Esophagus muscularis mucosa (tissue), 4 donors: ENCODE measurements at regions not wholly inside any gene's neighbourhood (a gene's known extent, or its start where the extent isn't known, plus 50 kb on each side); places are given as distances from the start of the nearest gene placed in this dataset.

Experiments
- DNase-seq: peaks from one replicate; pipeline ENCODE4 v3.0.0-alpha.2; 2017; ENCODE audit errors: extremely low spot score
- H3K27ac ChIP-seq, 4 donors: fragments of 200-600 bp; sonication (generic); replicated peaks in 1 of 4; 1 replicate in 3 of 4; 2 replicates in 1 of 4; pipeline ENCODE4 v1.5.1; 2016 to 2019; ENCODE audit warnings: mild to moderate bottlenecking in 1 of 4
- H3K27me3 ChIP-seq, 4 donors: fragments of 200-600 bp; sonication (generic); one replicate each; pipeline versions ENCODE4 v1.5.1 to v1.6.0; 2016 to 2019
- H3K36me3 ChIP-seq, 4 donors: fragments of 200-600 bp; sonication (generic); one replicate each; pipeline ENCODE4 v1.5.1; 2016 to 2019
- H3K4me1 ChIP-seq, 4 donors: fragments of 200-600 bp; sonication (generic); one replicate each; pipeline ENCODE4 v1.5.1; 2016 to 2019
- H3K4me3 ChIP-seq, 4 donors: fragments of 200-600 bp; sonication (generic); 1 replicate in 2 of 4; 2 replicates in 2 of 4; pipeline ENCODE4 v1.5.1; 2016 to 2019; ENCODE audit warnings: mild to moderate bottlenecking in 4 of 4, moderate library complexity in 1 of 4
- H3K9me3 ChIP-seq, 4 donors: fragments of 200-600 bp; sonication (generic); 1 replicate in 3 of 4; 2 replicates in 1 of 4; pipeline ENCODE4 v1.5.1; 2016 to 2019
- CTCF ChIP-seq, 3 experiments: fragments of 200-600 bp in 2 of 3; fragments of 450-650 bp in 1 of 3; sonication (generic) in 2 of 3; IDR thresholded peaks; one replicate each; pipeline ENCODE4 v1.5.1; 2017 to 2019; ENCODE audit warnings: antibody characterized with exemption in 3 of 3, mild to moderate bottlenecking in 2 of 3, moderate library complexity in 1 of 3
- EP300 ChIP-seq: sonication (generic); formaldehyde crosslinking; IDR thresholded peaks from one replicate; pipeline ENCODE4 v1.6.1; 2017; ENCODE audit warnings: antibody characterized with exemption
- POLR2A ChIP-seq: fragments of 450-650 bp; IDR thresholded peaks from one replicate; pipeline ENCODE4 v1.6.1; 2017; ENCODE audit warnings: antibody characterized with exemption, moderate library complexity, mild to moderate bottlenecking, low read depth
- POLR2AphosphoS5 ChIP-seq, 2 donors: sonication (generic); formaldehyde crosslinking; IDR thresholded peaks; one replicate each; pipeline ENCODE4 v1.6.1; 2017; ENCODE audit warnings: antibody characterized with exemption in 2 of 2
- WGBS: methylation state at CpG from one replicate; pipeline ENCODE4 v1.1.5; 2018; 5-methylcytosine and 5-hydroxymethylcytosine counted together
- intact Hi-C: fragments of 100-400 bp; cut with DNase I; formaldehyde crosslinking; loops from one replicate; pipeline ENCODE4 v1.15.1; 2023

GRCh38 chr2:176531608-176532007 lies 262.4 kb downstream of the MTX2 start:
- WGBS: 89% methylated on average over 4 of the region's 4 CpGs

GRCh38 chr2:176533505-176534193 lies 264.4 kb downstream of the MTX2 start:
- WGBS: 89% methylated on average over 4 of the region's 4 CpGs
- H3K36me3 ChIP-seq: no peaks in the 10 kb centered on the region
- no peaks in the 10 kb centered on the region for H3K27me3 ChIP-seq
- intact Hi-C loops: no loop called here
- TF ChIP-seq EP300 (no peak), CTCF (IDR thresholded peaks at IDR 0.05) (no peak), POLR2AphosphoS5 (IDR thresholded peaks at IDR 0.05) (no peak), POLR2A (no peak)
- H3K4me1 ChIP-seq: no peaks in the 10 kb centered on the region
- H3K9me3 ChIP-seq: no peaks in the 10 kb centered on the region
- no peak overlapping the region for H3K4me3 ChIP-seq
- DNase-seq: no peak
- no peak overlapping the region for H3K27ac ChIP-seq

More at GRCh38 chr2:176531608-176532007, 262.4 kb downstream of the MTX2 start:
- Histone ChIP-seq H3K9me3 (no peaks in the 10 kb centered on the region), H3K36me3 (no peaks in the 10 kb centered on the region), H3K27me3 (no peaks in the 10 kb centered on the region), H3K4me3 (no peak overlapping the region), H3K4me1 (peaks cover 0 to 12% (median 8%) of the 10 kb centered on the region in 4 donors), H3K27ac (no peak overlapping the region)
- DNase-seq: no peak
- intact Hi-C loops: no loop called here
- TF ChIP-seq POLR2AphosphoS5 (IDR thresholded peaks at IDR 0.05) (no peak), CTCF (IDR thresholded peaks at IDR 0.05) (no peak), POLR2A (no peak), EP300 (no peak)

GRCh38 chr2:176534798-176535466 lies 265.7 kb downstream of the MTX2 start:
- Histone ChIP-seq H3K4me1 (no peaks in the 10 kb centered on the region), H3K36me3 (no peaks in the 10 kb centered on the region), H3K27ac (no peak overlapping the region), H3K9me3 (no peaks in the 10 kb centered on the region), H3K27me3 (no peaks in the 10 kb centered on the region), H3K4me3 (no peak overlapping the region)
- TF ChIP-seq EP300 (no peak), POLR2AphosphoS5 (IDR thresholded peaks at IDR 0.05) (no peak), CTCF (IDR thresholded peaks at IDR 0.05) (no peak), POLR2A (no peak)
- DNase-seq: no peak
- intact Hi-C loops: no loop called here
- 71% methylated on average over 9 of the region's 9 CpGs for WGBS

- intact Hi-C loops: no loop called here
- no peak overlapping the region for H3K4me3 ChIP-seq
- no peaks in the 10 kb centered on the region for H3K36me3 ChIP-seq
- TF ChIP-seq EP300: no peak
- WGBS: 65% methylated on average over 5 of the region's 5 CpGs
- no peaks in the 10 kb centered on the region for H3K27me3 ChIP-seq
- no peak for DNase-seq
- H3K27ac ChIP-seq: no peak overlapping the region
- no peaks in the 10 kb centered on the region for H3K4me1 ChIP-seq
- H3K9me3 ChIP-seq: no peaks in the 10 kb centered on the region
Observed at GRCh38 chr2:176535467-176536113, 266.3 kb downstream of the MTX2 start.

- Histone ChIP-seq H3K4me1 (no peaks in the 10 kb centered on the region), H3K27ac (no peak overlapping the region), H3K27me3 (no peaks in the 10 kb centered on the region), H3K4me3 (no peak overlapping the region), H3K9me3 (no peaks in the 10 kb centered on the region), H3K36me3 (no peaks in the 10 kb centered on the region)
- intact Hi-C loops: no loop called here
- 69% methylated on average over 3 of the region's 3 CpGs for WGBS
- TF ChIP-seq CTCF (IDR thresholded peaks at IDR 0.05): no peak
- TF ChIP-seq EP300: no peak
- TF ChIP-seq POLR2A: no peak
- TF ChIP-seq POLR2AphosphoS5 (IDR thresholded peaks at IDR 0.05): no peak
- no peak for DNase-seq
Observed at GRCh38 chr2:176536439-176537133, 267.3 kb downstream of the MTX2 start.
